IMR-90 (cell line): ENCODE measurements at regions not wholly inside any gene's neighbourhood (a gene's known extent, or its start where the extent isn't known, plus 50 kb on each side); places are given as distances from the start of the nearest gene placed in this dataset.

Source experiments
- ATAC-seq: fragments of 200-7000 bp; cut with Tn5 transposase; 2 replicates; pipeline ENCODE4 v1.9.1; 2020; ENCODE audit warnings: low read depth, mild to moderate bottlenecking, moderate library complexity
- BruUV-seq: library from RNA; stranded (reverse); fragments of 400-500 nt; replicated peaks from 2 replicates; lab custom pipeline; 2021; lab: Mats Ljungman, UMichigan
- CTCF ChIA-PET: fragments of 300-600 bp; formaldehyde crosslinking; extraction: SDS; loops from one replicate; lab custom pipeline; 2021; ENCODE audit warnings: antibody characterized with exemption; lab: Yijun Ruan, JAX
- POLR2A ChIA-PET: fragments of 300-600 bp; sonication (Branson Sonifier 250); formaldehyde crosslinking; loops from one replicate; lab custom pipeline; 2022; ENCODE audit warnings: antibody characterized with exemption; ENCODE audit not compliant: unreplicated experiment; lab: Charles Lee
- DNase-seq: peaks from one replicate; pipeline ENCODE4 v3.0.0; 2013
- H2AFZ ChIP-seq: replicated peaks from 2 replicates; pipeline ENCODE3; 2013; ENCODE audit warnings: low read length, mild to moderate bottlenecking; ENCODE audit not compliant: poor library complexity
- H2AK5ac ChIP-seq: 2 replicates; pipeline ENCODE4 v1.6.1; 2013; ENCODE audit warnings: low read depth, low read length, inconsistent platforms
- H2AK9ac ChIP-seq: replicated peaks from 2 replicates; pipeline ENCODE3; 2013; ENCODE audit warnings: mild to moderate bottlenecking, low read depth, low read length, moderate library complexity; ENCODE audit not compliant: poor library complexity
- H2BK120ac ChIP-seq: 2 replicates; pipeline ENCODE4 v1.6.1; 2013; ENCODE audit warnings: low read depth, low read length, inconsistent platforms
- H2BK15ac ChIP-seq: 3 replicates; pipeline ENCODE4 v1.6.1; 2013; ENCODE audit warnings: low read depth, low read length, inconsistent platforms
- H2BK20ac ChIP-seq: 2 replicates; pipeline ENCODE4 v1.6.1; 2013; ENCODE audit warnings: low read depth, mild to moderate bottlenecking, inconsistent platforms, low read length, moderate library complexity
- H2BK5ac ChIP-seq: 2 replicates; pipeline ENCODE4 v1.6.1; 2013; ENCODE audit warnings: mild to moderate bottlenecking, low read depth, low read length, inconsistent platforms; ENCODE audit not compliant: poor library complexity, severe bottlenecking
- H3K14ac ChIP-seq: replicated peaks from 2 replicates; pipeline ENCODE4 v1.6.1; 2013; ENCODE audit warnings: low read depth, low read length, inconsistent platforms
- H3K18ac ChIP-seq: 2 replicates; pipeline ENCODE4 v1.6.1; 2013; ENCODE audit warnings: low read depth, low read length, control low read depth
- H3K23ac ChIP-seq: 2 replicates; pipeline ENCODE4 v1.6.1; 2013; ENCODE audit warnings: low read depth, low read length, inconsistent platforms
- H3K27ac ChIP-seq: 2 replicates; pipeline ENCODE4 v1.5.1; 2013; ENCODE audit warnings: mild to moderate bottlenecking, control low read depth, low read length; ENCODE audit not compliant: insufficient read depth
- H3K27me3 ChIP-seq: 2 replicates; pipeline ENCODE4 v1.6.1; 2013; ENCODE audit warnings: low read length; ENCODE audit not compliant: control insufficient read depth, insufficient read depth
- H3K36me3 ChIP-seq: 2 replicates; pipeline ENCODE4 v1.6.1; 2013; ENCODE audit warnings: low read length, mixed read lengths; ENCODE audit not compliant: control insufficient read depth, insufficient read depth
- H3K4ac ChIP-seq: 2 replicates; pipeline ENCODE4 v1.6.1; 2013; ENCODE audit warnings: low read depth, low read length, inconsistent platforms
- H3K4me1 ChIP-seq: 2 replicates; pipeline ENCODE4 v1.6.1; 2013; ENCODE audit warnings: low read length, mixed read lengths; ENCODE audit not compliant: control insufficient read depth, insufficient read depth
- H3K4me2 ChIP-seq: 2 replicates; pipeline ENCODE4 v1.6.1; 2013; ENCODE audit warnings: low read depth, mild to moderate bottlenecking, control low read depth, low read length, moderate library complexity
- H3K4me3 ChIP-seq: 2 replicates; pipeline ENCODE4 v1.5.1; 2013; ENCODE audit warnings: low read depth, mild to moderate bottlenecking, control low read depth, low read length, moderate library complexity; ENCODE audit not compliant: insufficient read depth
- H3K56ac ChIP-seq: 2 replicates; pipeline ENCODE4 v1.6.1; 2013; ENCODE audit warnings: low read length, inconsistent platforms; ENCODE audit not compliant: insufficient read depth; ENCODE audit errors: extremely low read depth
- H3K79me1 ChIP-seq, 2 experiments: 2 replicates each; pipeline ENCODE4 v1.6.1; 2013; ENCODE audit warnings: low read length in 2 of 2, inconsistent platforms in 1 of 2, low read depth in 1 of 2
- H3K9ac ChIP-seq: 2 replicates; pipeline ENCODE4 v1.6.1; 2013; ENCODE audit warnings: low read depth, low read length, control low read depth
- H3K9me1 ChIP-seq: 2 replicates; pipeline ENCODE4 v1.6.1; 2013; ENCODE audit warnings: low read length, inconsistent platforms; ENCODE audit not compliant: insufficient read depth
- H3K9me3 ChIP-seq: 2 replicates; pipeline ENCODE4 v1.6.1; 2013; ENCODE audit warnings: low read length; ENCODE audit not compliant: control insufficient read depth, insufficient read depth
- H4K20me1 ChIP-seq: 2 replicates; pipeline ENCODE4 v1.6.1; 2013; ENCODE audit warnings: low read length, inconsistent platforms; ENCODE audit not compliant: insufficient read depth
- H4K5ac ChIP-seq: 2 replicates; pipeline ENCODE4 v1.6.1; 2013; ENCODE audit warnings: mild to moderate bottlenecking, low read depth, low read length, control low read depth
- H4K8ac ChIP-seq, 2 experiments: 2 replicates each; pipeline ENCODE4 v1.6.1; 2013; ENCODE audit warnings: low read depth in 2 of 2, low read length in 2 of 2, control low read depth in 1 of 2, inconsistent platforms in 1 of 2
- H4K91ac ChIP-seq: 2 replicates; pipeline ENCODE4 v1.6.1; 2013; ENCODE audit warnings: low read depth, low read length, inconsistent platforms; ENCODE audit not compliant: insufficient read depth
- BHLHE40 ChIP-seq: fragments of 150-350 bp; IDR thresholded peaks from 2 replicates; pipeline ENCODE4 v1.6.1; 2016; ENCODE audit warnings: mild to moderate bottlenecking, low read depth, low read length
- CEBPB ChIP-seq: IDR thresholded peaks from 2 replicates; pipeline ENCODE4 v1.6.1; 2012; ENCODE audit warnings: low read depth, low read length, improper control_type of control experiment
- CHD1 ChIP-seq: IDR thresholded peaks from 2 replicates; pipeline ENCODE4 v1.6.1; 2012; ENCODE audit warnings: low read depth, low read length, improper control_type of control experiment
- CTCF ChIP-seq: conservative IDR thresholded peaks from 2 replicates; pipeline ENCODE4 v1.5.1; 2012; ENCODE audit warnings: mild to moderate bottlenecking, low read depth, low read length, improper control_type of control experiment
- FOS ChIP-seq: fragments of 150-350 bp; IDR thresholded peaks from 2 replicates; pipeline ENCODE4 v1.6.1; 2016; ENCODE audit warnings: low read depth, low read length
- MAFK ChIP-seq: IDR thresholded peaks from 2 replicates; pipeline ENCODE4 v1.6.1; 2012; ENCODE audit warnings: low read depth, low read length, improper control_type of control experiment
- MAZ ChIP-seq: IDR thresholded peaks from 2 replicates; pipeline ENCODE4 v1.6.1; 2012; ENCODE audit warnings: low read depth, mild to moderate bottlenecking, low read length, improper control_type of control experiment, moderate library complexity, borderline replicate concordance
- MXI1 ChIP-seq: IDR thresholded peaks from 2 replicates; pipeline ENCODE4 v1.6.1; 2012; ENCODE audit warnings: low read depth, mild to moderate bottlenecking, low read length, moderate library complexity, borderline replicate concordance
- NFE2L2 ChIP-seq: fragments of 150-350 bp; IDR thresholded peaks from 2 replicates; pipeline ENCODE4 v1.6.1; 2016; ENCODE audit warnings: low read depth, mild to moderate bottlenecking, low read length
- POLR2A ChIP-seq: IDR thresholded peaks from 2 replicates; pipeline ENCODE4 v1.6.1; 2012; ENCODE audit warnings: mild to moderate bottlenecking, low read depth, low read length
- RAD21 ChIP-seq: IDR thresholded peaks from 2 replicates; pipeline ENCODE4 v1.6.1; 2012; ENCODE audit warnings: low read length, improper control_type of control experiment
- RCOR1 ChIP-seq: IDR thresholded peaks from 2 replicates; pipeline ENCODE4 v1.6.1; 2012; ENCODE audit warnings: mild to moderate bottlenecking, low read length, improper control_type of control experiment; ENCODE audit not compliant: insufficient replicate concordance
- RFX5 ChIP-seq: IDR thresholded peaks from 2 replicates; pipeline ENCODE4 v1.8.0; 2012; ENCODE audit warnings: low read depth, mild to moderate bottlenecking, low read length, moderate library complexity
- SMC3 ChIP-seq: fragments of 150-350 bp; IDR thresholded peaks from 2 replicates; pipeline ENCODE4 v1.6.1; 2016; ENCODE audit warnings: low read depth, mild to moderate bottlenecking, antibody characterized with exemption, low read length, moderate library complexity
- USF2 ChIP-seq: fragments of 150-350 bp; IDR thresholded peaks from 2 replicates; pipeline ENCODE4 v1.6.1; 2017; ENCODE audit warnings: mild to moderate bottlenecking, antibody characterized with exemption, low read length, low read depth
- WGBS, 2 experiments: methylation state at CpG; one replicate each; pipeline versions ENCODE4 v1.1.5 to v1.1.7; 2013; ENCODE audit warnings: missing lambda C conversion rate in 2 of 2; ENCODE audit not compliant: insufficient read length in 1 of 2; ENCODE audit errors: extremely low coverage in 2 of 2; 5-methylcytosine and 5-hydroxymethylcytosine counted together
- dilution Hi-C: fragments of 300-500 bp; cut with HindIII; formaldehyde crosslinking; loops from one replicate; pipeline ENCODE4 v1.14.3; 2018; ENCODE audit warnings: low sequenced_read_pairs; ENCODE audit not compliant: unreplicated experiment
- in situ Hi-C: fragments of 300-500 bp; cut with MboI; formaldehyde crosslinking; loops from 3 replicates; pipeline ENCODE4 v1.14.3; 2019; ENCODE audit warnings: low sequenced_read_pairs, inconsistent platforms, mixed read lengths
- intact Hi-C: fragments of 100-400 bp; cut with micrococcal nuclease; formaldehyde crosslinking; loops from 2 replicates; pipeline ENCODE4 v1.10.0; 2022
- TF ChIP-seq, protein P1 (sequence below): fragments of 150-350 bp; IDR thresholded peaks from 2 replicates; pipeline ENCODE4 v1.6.1; 2016; ENCODE audit warnings: low read depth, mild to moderate bottlenecking, low read length, moderate library complexity, borderline replicate concordance

DNA sequence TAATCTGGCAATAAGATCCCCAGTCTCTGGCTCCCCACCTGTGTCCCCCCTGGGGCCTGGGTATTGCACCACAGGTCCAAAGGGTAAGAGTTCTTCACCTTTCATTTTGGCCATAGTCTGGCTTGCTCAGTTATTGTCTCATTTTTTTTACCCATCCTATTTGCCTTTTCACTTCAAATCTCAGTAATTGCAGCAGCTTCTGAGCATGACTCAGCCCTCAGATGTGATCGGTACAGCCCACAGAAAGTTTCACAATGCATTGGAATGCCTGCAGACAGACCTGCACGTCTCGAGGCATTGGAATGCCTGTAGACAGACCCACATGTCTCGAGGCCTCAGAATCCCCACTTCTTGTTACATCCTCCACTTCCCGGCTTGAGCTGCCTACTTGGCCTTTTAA, 173.6 kb downstream of the NUFIP1 start:
- Histone ChIP-seq H3K4me1 (peaks cover 27% of the 10 kb centered on the region), H2AFZ (peak overlapping the region; percentile 35)
- CTCF ChIA-PET = no interaction called here

More for the DNA sequence above, 173.6 kb downstream of the NUFIP1 start:
- Histone ChIP-seq H3K4me3 (no peak overlapping the region), H3K9me1 (peaks cover 29% of the 10 kb centered on the region), H2AK5ac (peak overlapping the region; percentile 99), H3K14ac (peak overlapping the region; percentile 73; the same call in 1 of the 2 replicates), H4K8ac (peak overlapping the region; percentile 26 to 93; a peak in 3 of 4 replicates), H3K18ac (peak overlapping the region; percentile 92), H2AK9ac (peak overlapping the region; percentile 75), H2BK5ac (peak overlapping the region; percentile 83), H4K20me1 (no peaks in the 10 kb centered on the region), H3K56ac (no peak overlapping the region), H2BK120ac (peak overlapping the region; percentile 97), H3K4ac (peak overlapping the region; percentile 93), H3K27ac (peak overlapping the region; percentile 63), H4K91ac (peak overlapping the region; percentile 95), H3K9me3 (no peaks in the 10 kb centered on the region), H3K23ac (peak overlapping the region; percentile 15; the same call in 1 of the 2 replicates), H3K27me3 (no peaks in the 10 kb centered on the region), H2BK15ac (peak overlapping the region; percentile 96; the same call in 2 of the 3 replicates), H3K4me2 (0 out of 2 replicates have a peak overlapping the region, but pooled peaks have one; percentile 18), H3K79me1 (0 out of 4 replicates have a peak, but pooled peaks cover 0 to 6% of the 10 kb centered on the region in 2 experiments), H3K36me3 (no peaks in the 10 kb centered on the region), H2BK20ac (peak overlapping the region; percentile 98), H3K9ac (no peak overlapping the region), H4K5ac (peak overlapping the region; percentile 85)
- peak; percentile 87 for ATAC-seq
- intact Hi-C loops (loop anchor here (5.0 to 10.0 kb wide), 5 partner anchors 93 to 331 kb away; partner anchors contain the start of gene TSC22D1), dilution Hi-C loops (no loop called here), in situ Hi-C loops (no loop called here)
- POLR2A ChIA-PET = no interaction called here
- TF ChIP-seq CTCF = no peak
- TF ChIP-seq FOS = peak; percentile 84
- TF ChIP-seq USF2 = no peak
- peak; percentile 4; the same call in 1 of the 2 replicates for TF ChIP-seq SMC3
- TF ChIP-seq RCOR1 = no peak
- TF ChIP-seq CHD1 = no peak
- TF ChIP-seq, protein P1, sequence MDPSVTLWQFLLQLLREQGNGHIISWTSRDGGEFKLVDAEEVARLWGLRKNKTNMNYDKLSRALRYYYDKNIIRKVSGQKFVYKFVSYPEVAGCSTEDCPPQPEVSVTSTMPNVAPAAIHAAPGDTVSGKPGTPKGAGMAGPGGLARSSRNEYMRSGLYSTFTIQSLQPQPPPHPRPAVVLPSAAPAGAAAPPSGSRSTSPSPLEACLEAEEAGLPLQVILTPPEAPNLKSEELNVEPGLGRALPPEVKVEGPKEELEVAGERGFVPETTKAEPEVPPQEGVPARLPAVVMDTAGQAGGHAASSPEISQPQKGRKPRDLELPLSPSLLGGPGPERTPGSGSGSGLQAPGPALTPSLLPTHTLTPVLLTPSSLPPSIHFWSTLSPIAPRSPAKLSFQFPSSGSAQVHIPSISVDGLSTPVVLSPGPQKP = no peak
- TF ChIP-seq POLR2A = no peak
- no peak for TF ChIP-seq RFX5
- TF ChIP-seq NFE2L2 = peak; percentile 72; the same call in 1 of the 2 replicates
- TF ChIP-seq RAD21 = peak; percentile 8; the same call in 1 of the 2 replicates
- TF ChIP-seq MAFK = no peak
- TF ChIP-seq MAZ = no peak
- peak; percentile 73; the same call in 1 of the 2 replicates for TF ChIP-seq MXI1
- TF ChIP-seq BHLHE40 = peak; percentile 65
- TF ChIP-seq CEBPB = peak; percentile 99
- 0% methylated on average over 3 of the region's 5 CpGs; no CpG with 5 or more reads in 1 of the 2 experiments for WGBS, 2 experiments
- no TSS peak for BruUV-seq
- DNase-seq = peak; percentile 98
